B cell (primary cell): ENCODE measurements at regions not wholly inside any gene's neighbourhood (a gene's known extent, or its start where the extent isn't known, plus 50 kb on each side); places are given as distances from the start of the nearest gene placed in this dataset.
"Not testable (repeated sequence)": the region's sequence is repeated elsewhere in the genome, so short reads cannot be mapped to it uniquely, and the experiment has no call there.

ENCODE experiments used
- ATAC-seq: fragments of 200-7000 bp; cut with Tn5 transposase; one replicate; pipeline ENCODE4 v1.10.0; 2021; ENCODE audit warnings: low read depth, mild to moderate bottlenecking, moderate number of reproducible peaks, moderate library complexity
- CTCF ChIA-PET: fragments of 350-600 bp; sonication (Branson Sonifier 250); formaldehyde crosslinking; loops from one replicate; lab custom pipeline; 2021; ENCODE audit warnings: antibody characterized with exemption, inconsistent platforms; lab: Charles Lee
- POLR2A ChIA-PET: fragments of 350-600 bp; sonication (Branson Sonifier 250); formaldehyde crosslinking; loops from one replicate; lab custom pipeline; 2021; ENCODE audit warnings: antibody characterized with exemption; lab: Charles Lee
- DNase-seq: peaks from one replicate; pipeline ENCODE4 v3.0.0; 2013
- H2AFZ ChIP-seq: 2 replicates; pipeline ENCODE4 v1.6.1; 2012; ENCODE audit warnings: mild to moderate bottlenecking, low read depth, low read length; ENCODE audit not compliant: insufficient read depth, poor library complexity, severe bottlenecking
- H3K27ac ChIP-seq, 2 donors: 1 replicate in 1 of 2; 2 replicates in 1 of 2; pipeline ENCODE4 v1.5.1; 2012 to 2013; ENCODE audit warnings: low read length in 2 of 2, mild to moderate bottlenecking in 2 of 2, moderate library complexity in 1 of 2
- H3K27me3 ChIP-seq, 4 experiments: fragments of 200-600 bp in 1 of 4; sonication (generic) in 1 of 4; replicated peaks in 1 of 4; 1 replicate in 2 of 4; 2 replicates in 2 of 4; pipeline versions ENCODE4 v1.6.1 to v1.7.0; 2013 to 2016; ENCODE audit warnings: low read length in 3 of 4, mild to moderate bottlenecking in 2 of 4, mixed read lengths in 1 of 4, moderate library complexity in 1 of 4; ENCODE audit not compliant: insufficient read depth in 4 of 4, control insufficient read depth in 3 of 4; ENCODE audit errors: control extremely low read depth in 1 of 4
- H3K36me3 ChIP-seq, 2 experiments: replicated peaks in 1 of 2; 1 replicate in 1 of 2; 2 replicates in 1 of 2; pipeline versions ENCODE4 v1.6.1 to v1.7.1; 2013; ENCODE audit warnings: low read length in 1 of 2; ENCODE audit not compliant: insufficient read depth in 2 of 2, control insufficient read depth in 1 of 2; ENCODE audit errors: control extremely low read depth in 1 of 2, extremely low read depth in 1 of 2
- H3K4me1 ChIP-seq, 2 donors: fragments of 200-600 bp in 1 of 2; sonication (generic) in 1 of 2; 1 replicate in 1 of 2; 2 replicates in 1 of 2; pipeline versions ENCODE4 v1.5.1 to v1.6.1; 2013 to 2017; ENCODE audit warnings: low read length in 2 of 2; ENCODE audit not compliant: control insufficient read depth in 2 of 2, insufficient read depth in 2 of 2
- H3K4me2 ChIP-seq: replicated peaks from 2 replicates; pipeline ENCODE3; 2012; ENCODE audit warnings: mild to moderate bottlenecking, low read depth, low read length; ENCODE audit not compliant: poor library complexity, severe bottlenecking
- H3K4me3 ChIP-seq, 5 experiments: fragments of 200-600 bp in 1 of 5; sonication (generic) in 1 of 5; 1 replicate in 3 of 5; 2 replicates in 2 of 5; pipeline versions ENCODE4 v1.5.1 to v1.7.0; 2011 to 2016; ENCODE audit warnings: low read length in 4 of 5, mild to moderate bottlenecking in 4 of 5, low read depth in 2 of 5, control low read depth in 1 of 5, moderate library complexity in 1 of 5; ENCODE audit not compliant: insufficient read depth in 1 of 5; ENCODE audit errors: control extremely low read depth in 1 of 5, extremely low read depth in 1 of 5
- H3K79me2 ChIP-seq: fragments of 200-600 bp; sonication (generic); one replicate; pipeline ENCODE4 v1.6.0; 2016; ENCODE audit warnings: low read length; ENCODE audit not compliant: control insufficient read depth, insufficient read depth
- H3K9ac ChIP-seq: fragments of 200-600 bp; sonication (generic); 2 replicates; pipeline ENCODE4 v1.6.1; 2017; ENCODE audit warnings: mild to moderate bottlenecking, low read length, moderate library complexity
- H3K9me3 ChIP-seq, 3 donors: one replicate each; pipeline versions ENCODE4 v1.6.1 to v1.7.1; 2013; ENCODE audit warnings: low read length in 2 of 3; ENCODE audit not compliant: control insufficient read depth in 2 of 3, insufficient read depth in 1 of 3; ENCODE audit errors: control extremely low read depth in 1 of 3
- H4K20me1 ChIP-seq: 2 replicates; pipeline ENCODE4 v1.6.0; 2012; ENCODE audit warnings: mild to moderate bottlenecking, low read length; ENCODE audit not compliant: insufficient read depth, control insufficient read depth, poor library complexity, severe bottlenecking
- H3K27ac Mint-ChIP-seq: one replicate; pipeline ENCODE4 v1.8.0; 2021; ENCODE audit warnings: mixed read lengths
- H3K27me3 Mint-ChIP-seq: one replicate; pipeline ENCODE4 v1.8.0; 2021; ENCODE audit warnings: mixed read lengths
- H3K4me1 Mint-ChIP-seq: one replicate; pipeline ENCODE4 v1.8.0; 2021; ENCODE audit warnings: mixed read lengths
- H3K4me3 Mint-ChIP-seq: one replicate; pipeline ENCODE4 v1.8.0; 2021; ENCODE audit warnings: mixed read lengths
- H3K9me3 Mint-ChIP-seq: one replicate; pipeline ENCODE4 v1.8.0; 2022; ENCODE audit warnings: mixed read lengths; ENCODE audit not compliant: insufficient read depth
- CTCF ChIP-seq: fragments of 200-600 bp; IDR thresholded peaks from one replicate; pipeline ENCODE4 v1.8.0; 2022; ENCODE audit warnings: antibody characterized with exemption, mild to moderate bottlenecking
- EZH2 ChIP-seq: IDR thresholded peaks from 2 replicates; pipeline ENCODE4 v1.6.1; 2012; ENCODE audit warnings: borderline replicate concordance, low read depth, mild to moderate bottlenecking, moderate library complexity, low read length; ENCODE audit not compliant: insufficient read depth, poor library complexity, severe bottlenecking
- WGBS: methylation state at CpG from one replicate; pipeline ENCODE4 v1.1.5; 2013; ENCODE audit warnings: missing lambda C conversion rate; ENCODE audit not compliant: insufficient coverage; 5-methylcytosine and 5-hydroxymethylcytosine counted together
- intact Hi-C: fragments of 100-400 bp; cut with micrococcal nuclease; formaldehyde crosslinking; loops from one replicate; pipeline ENCODE4 v1.10.0; 2022

- DNase-seq, H3K4me2 ChIP-seq, CTCF ChIA-PET, H3K27me3 Mint-ChIP-seq, H3K4me1 ChIP-seq, H3K9me3 ChIP-seq, H3K36me3 ChIP-seq, H3K4me3 ChIP-seq, H4K20me1 ChIP-seq, H2AFZ ChIP-seq, intact Hi-C loops, H3K27me3 ChIP-seq, H3K9me3 Mint-ChIP-seq, H3K4me3 Mint-ChIP-seq, H3K79me2 ChIP-seq, H3K4me1 Mint-ChIP-seq, ATAC-seq, H3K9ac ChIP-seq, H3K27ac ChIP-seq, H3K27ac Mint-ChIP-seq, POLR2A ChIA-PET: not testable (repeated sequence)
- 95% methylated on average over 2 of the region's 5 CpGs for WGBS
These were observed 315.8 kb downstream of the NOVA1 start for GRCh38 chr14:26282011-26282410.

- Histone ChIP-seq H3K27me3 (no peaks in the 10 kb centered on the region), H4K20me1 (no peaks in the 10 kb centered on the region), H3K9me3 (no peaks in the 10 kb centered on the region), H3K27ac (no peak overlapping the region), H2AFZ (no peak overlapping the region), H3K79me2 (no peaks in the 10 kb centered on the region), H3K36me3 (no peaks in the 10 kb centered on the region), H3K4me3 (no peak overlapping the region), H3K9ac (no peak overlapping the region), H3K4me1 (no peaks in the 10 kb centered on the region), H3K4me2 (no peak overlapping the region)
- intact Hi-C loops: no loop called here
- Mint-ChIP-seq H3K9me3 (peaks cover 2% of the 10 kb centered on the region), H3K4me1 (no peaks in the 10 kb centered on the region), H3K27ac (no peak overlapping the region), H3K27me3 (no peaks in the 10 kb centered on the region), H3K4me3 (no peak overlapping the region)
- DNase-seq: no peak
- ATAC-seq: no peak
- no CpG with 5 or more reads among the region's 5 CpGs for WGBS
- POLR2A ChIA-PET: no interaction called here
- no peak for TF ChIP-seq EZH2
- no peak for TF ChIP-seq CTCF
- CTCF ChIA-PET: interaction anchor here (0.5 kb wide), 1 partner anchor 121 kb away, joined by 3 read pairs; no protein-coding TSS in a partner anchor
These were observed 316.4 kb downstream of the NOVA1 start for GRCh38 chr14:26281280-26281998.
